H9 (cell line): ENCODE measurements at regions not wholly inside any gene's neighbourhood (a gene's known extent, or its start where the extent isn't known, plus 50 kb on each side); places are given as distances from the start of the nearest gene placed in this dataset.

Experiments
- DNase-seq: peaks from one replicate; pipeline ENCODE4 v3.0.0-alpha.2; 2017
- H2AFZ ChIP-seq: one replicate; pipeline ENCODE4 v1.6.1; 2013; ENCODE audit warnings: mild to moderate bottlenecking, low read length, control low read depth, moderate library complexity
- H2AK5ac ChIP-seq: 2 replicates; pipeline ENCODE4 v1.6.1; 2013; ENCODE audit warnings: low read length, control low read depth, mixed read lengths; ENCODE audit not compliant: insufficient read length
- H2BK120ac ChIP-seq: one replicate; pipeline ENCODE4 v1.6.1; 2013; ENCODE audit warnings: low read depth, mild to moderate bottlenecking, low read length, control low read depth, inconsistent platforms; ENCODE audit not compliant: poor library complexity, severe bottlenecking
- H2BK12ac ChIP-seq: 2 replicates; pipeline ENCODE4 v1.6.1; 2013; ENCODE audit warnings: low read length, control low read depth, mixed read lengths, low read depth; ENCODE audit not compliant: insufficient read length
- H2BK15ac ChIP-seq: 2 replicates; pipeline ENCODE4 v1.6.1; 2013; ENCODE audit warnings: low read depth, low read length, control low read depth
- H2BK20ac ChIP-seq: one replicate; pipeline ENCODE4 v1.6.1; 2013; ENCODE audit warnings: low read depth, mild to moderate bottlenecking, low read length, control low read depth, inconsistent platforms; ENCODE audit not compliant: poor library complexity, severe bottlenecking
- H2BK5ac ChIP-seq: 2 replicates; pipeline ENCODE4 v1.6.1; 2013; ENCODE audit warnings: low read length, control low read depth, mixed read lengths; ENCODE audit not compliant: insufficient read length
- H3K14ac ChIP-seq: 2 replicates; pipeline ENCODE4 v1.6.1; 2013; ENCODE audit warnings: low read length, control low read depth; ENCODE audit not compliant: insufficient read depth
- H3K18ac ChIP-seq: 2 replicates; pipeline ENCODE4 v1.6.1; 2013; ENCODE audit warnings: low read depth, mild to moderate bottlenecking, mixed read lengths, low read length, control low read depth; ENCODE audit not compliant: insufficient read length
- H3K23ac ChIP-seq: 2 replicates; pipeline ENCODE4 v1.6.1; 2013; ENCODE audit warnings: low read length, control low read depth, mixed read lengths, low read depth; ENCODE audit not compliant: insufficient read length
- H3K23me2 ChIP-seq: 2 replicates; pipeline ENCODE4 v1.6.1; 2013; ENCODE audit warnings: low read depth, mild to moderate bottlenecking, mixed read lengths, low read length, control low read depth; ENCODE audit not compliant: insufficient read length, poor library complexity, severe bottlenecking
- H3K27ac ChIP-seq: 2 replicates; pipeline ENCODE4 v1.5.1; 2013; ENCODE audit warnings: low read length, control low read depth, mixed read lengths, low read depth; ENCODE audit not compliant: insufficient read length
- H3K27me3 ChIP-seq: 2 replicates; pipeline ENCODE4 v1.6.1; 2013; ENCODE audit warnings: low read length, control low read depth, inconsistent platforms; ENCODE audit not compliant: insufficient read depth
- H3K4ac ChIP-seq: 2 replicates; pipeline ENCODE4 v1.6.1; 2013; ENCODE audit warnings: low read depth, mild to moderate bottlenecking, control low read depth, inconsistent platforms, low read length, moderate library complexity
- H3K4me1 ChIP-seq: 2 replicates; pipeline ENCODE4 v1.6.1; 2013; ENCODE audit warnings: low read length, control low read depth, inconsistent platforms; ENCODE audit not compliant: insufficient read depth
- H3K4me2 ChIP-seq: 2 replicates; pipeline ENCODE4 v1.6.1; 2013; ENCODE audit warnings: low read length, control low read depth, mixed read lengths; ENCODE audit not compliant: insufficient read length, insufficient read depth
- H3K56ac ChIP-seq: 2 replicates; pipeline ENCODE4 v1.6.1; 2013; ENCODE audit warnings: low read depth, mild to moderate bottlenecking, mixed read lengths, low read length, control low read depth; ENCODE audit not compliant: insufficient read length
- H3K79me1 ChIP-seq: 2 replicates; pipeline ENCODE4 v1.6.1; 2013; ENCODE audit warnings: low read depth, mild to moderate bottlenecking, moderate library complexity, low read length, control low read depth, inconsistent platforms; ENCODE audit not compliant: insufficient read depth, poor library complexity, severe bottlenecking
- H3K79me2 ChIP-seq: 2 replicates; pipeline ENCODE4 v1.6.1; 2013; ENCODE audit warnings: low read length, control low read depth, inconsistent platforms; ENCODE audit not compliant: insufficient read depth
- H3K9ac ChIP-seq: 2 replicates; pipeline ENCODE4 v1.6.1; 2013; ENCODE audit warnings: low read length, control low read depth, mixed read lengths; ENCODE audit not compliant: insufficient read length; ENCODE audit errors: extremely low read depth
- H3K9me3 ChIP-seq: one replicate; pipeline ENCODE4 v1.6.1; 2013; ENCODE audit warnings: low read depth, low read length, inconsistent platforms; ENCODE audit not compliant: control insufficient read depth
- H3T11ph ChIP-seq: one replicate; pipeline ENCODE4 v1.6.1; 2013; ENCODE audit warnings: mild to moderate bottlenecking, low read length, control low read depth, inconsistent platforms
- H4K20me1 ChIP-seq: one replicate; pipeline ENCODE4 v1.6.1; 2013; ENCODE audit not compliant: control insufficient read depth, insufficient read length, insufficient read depth
- H4K5ac ChIP-seq: 2 replicates; pipeline ENCODE4 v1.6.1; 2013; ENCODE audit warnings: low read depth, mild to moderate bottlenecking, mixed read lengths, low read length, control low read depth; ENCODE audit not compliant: insufficient read length
- H4K8ac ChIP-seq: replicated peaks from 2 replicates; pipeline ENCODE4 v1.6.1; 2013; ENCODE audit warnings: low read length, control low read depth, mixed read lengths, low read depth; ENCODE audit not compliant: insufficient read length
- H4K91ac ChIP-seq: 2 replicates; pipeline ENCODE4 v1.6.1; 2013; ENCODE audit warnings: low read depth, mild to moderate bottlenecking, moderate library complexity, mixed read lengths, low read length, control low read depth; ENCODE audit not compliant: insufficient read length
- H3K27ac Mint-ChIP-seq, 3 experiments: 2 replicates in 2 of 3; 3 replicates in 1 of 3; pipeline ENCODE4 v1.8.0; 2020 to 2021; ENCODE audit warnings: mixed read lengths in 3 of 3, mild to moderate bottlenecking in 1 of 3, moderate library complexity in 1 of 3
- H3K27me3 Mint-ChIP-seq: 2 replicates; pipeline ENCODE4 v1.8.0; 2021; ENCODE audit warnings: low read depth, mild to moderate bottlenecking, moderate library complexity, mixed read lengths
- H3K36me3 Mint-ChIP-seq, 3 experiments: 2 replicates in 2 of 3; 3 replicates in 1 of 3; pipeline ENCODE4 v1.8.0; 2020 to 2021; ENCODE audit warnings: low read depth in 3 of 3, mixed read lengths in 3 of 3; ENCODE audit not compliant: insufficient read depth in 1 of 3
- H3K4me1 Mint-ChIP-seq, 2 experiments: 2 replicates each; pipeline ENCODE4 v1.8.0; 2020; ENCODE audit warnings: mixed read lengths in 2 of 2
- H3K4me3 Mint-ChIP-seq, 2 experiments: 2 replicates in 1 of 2; 3 replicates in 1 of 2; pipeline ENCODE4 v1.8.0; 2020 to 2021; ENCODE audit warnings: mild to moderate bottlenecking in 2 of 2, mixed read lengths in 2 of 2, moderate library complexity in 1 of 2
- H3K9me3 Mint-ChIP-seq, 2 experiments: 2 replicates in 1 of 2; 3 replicates in 1 of 2; pipeline ENCODE4 v1.8.0; 2020; ENCODE audit warnings: mild to moderate bottlenecking in 2 of 2, mixed read lengths in 2 of 2, moderate library complexity in 1 of 2
- CTCF ChIP-seq: fragments of 200-600 bp; sonication (generic); conservative IDR thresholded peaks from 3 replicates; pipeline ENCODE4 v1.8.0; 2021; ENCODE audit warnings: antibody characterized with exemption, mild to moderate bottlenecking
- WGBS: extraction: QIAGEN DNeasy Blood & Tissue Kit; methylation state at CpG from one replicate; pipeline ENCODE4 v1.1.7; 2013; ENCODE audit warnings: missing lambda C conversion rate, low lambda C conversion rate, mixed read lengths; ENCODE audit not compliant: insufficient read length; ENCODE audit errors: extremely low coverage; 5-methylcytosine and 5-hydroxymethylcytosine counted together

GRCh38 chr4:15162046-15162445, 159.8 kb downstream of the CPEB2 start:
- Histone ChIP-seq H2BK15ac (no peak overlapping the region), H2BK5ac (no peak overlapping the region), H4K20me1 (no peaks in the 10 kb centered on the region), H3K4me1 (peaks cover 11% of the 10 kb centered on the region; the same call in 1 of the 2 replicates), H2AK5ac (no peak overlapping the region), H4K5ac (no peak overlapping the region), H2BK120ac (no peak overlapping the region), H2AFZ (no peak overlapping the region), H3K14ac (no peak overlapping the region), H3K9ac (no peak overlapping the region), H3K23me2 (peaks cover 2% of the 10 kb centered on the region), H3K18ac (no peak overlapping the region), H3K79me1 (no peaks in the 10 kb centered on the region), H3K56ac (no peak overlapping the region), H3K9me3 (no peaks in the 10 kb centered on the region), H2BK20ac (no peak overlapping the region), H2BK12ac (no peak overlapping the region), H4K91ac (no peak overlapping the region), H4K8ac (no peak overlapping the region), H3K27me3 (no peaks in the 10 kb centered on the region), H3K27ac (no peak overlapping the region), H3K23ac (no peak overlapping the region), H3T11ph (no peak overlapping the region), H3K79me2 (no peaks in the 10 kb centered on the region), H3K4me2 (peak overlapping the region; percentile 20), H3K4ac (no peak overlapping the region)
- peaks cover 16% of the 10 kb centered on the region for H3K27me3 Mint-ChIP-seq
- peaks cover 0 to 9% (median 0%) of the 10 kb centered on the region in 3 experiments; a peak in 1 of 7 replicates for H3K36me3 Mint-ChIP-seq
- DNase-seq, result no peak
- no peak for TF ChIP-seq CTCF
- peaks cover 56 to 60% of the 10 kb centered on the region in 2 experiments for H3K4me1 Mint-ChIP-seq
- no CpG with 5 or more reads among the region's 1 CpG for WGBS
- peaks cover 2 to 6% of the 10 kb centered on the region in 2 experiments; a peak in 4 of 5 replicates for H3K9me3 Mint-ChIP-seq
- H3K27ac Mint-ChIP-seq, result peak overlapping the region; percentile 57 to 91 (median 84); a peak in 6 of 7 replicates
- H3K4me3 Mint-ChIP-seq, result peak overlapping the region in 1 of 2 experiments; percentile 11; a peak in 2 of 5 replicates
